Ovary (tissue), 3 donors: ENCODE measurements at regions not wholly inside any gene's neighbourhood (a gene's known extent, or its start where the extent isn't known, plus 50 kb on each side); places are given as distances from the start of the nearest gene placed in this dataset.

Experiments used
- POLR2A ChIP-seq: fragments of 450-650 bp; IDR thresholded peaks from one replicate; pipeline ENCODE4 v1.6.1; 2017; ENCODE audit warnings: antibody characterized with exemption, mild to moderate bottlenecking, moderate library complexity
- TF ChIP-seq, protein P1 (sequence below), 3 donors: fragments of 450-650 bp in 2 of 3; fragments of 200-600 bp in 1 of 3; IDR thresholded peaks; one replicate each; pipeline versions ENCODE4 v1.5.1 to v1.8.0; 2016 to 2022; ENCODE audit warnings: antibody characterized with exemption in 3 of 3, mild to moderate bottlenecking in 1 of 3
- donor health status: DM: no; HTN: no; CAD: no.

GRCh38 chr13:34048652-34049051, 230.7 kb downstream of the RFC3 start:
- TF ChIP-seq POLR2A = no peak
- TF ChIP-seq, protein P1, sequence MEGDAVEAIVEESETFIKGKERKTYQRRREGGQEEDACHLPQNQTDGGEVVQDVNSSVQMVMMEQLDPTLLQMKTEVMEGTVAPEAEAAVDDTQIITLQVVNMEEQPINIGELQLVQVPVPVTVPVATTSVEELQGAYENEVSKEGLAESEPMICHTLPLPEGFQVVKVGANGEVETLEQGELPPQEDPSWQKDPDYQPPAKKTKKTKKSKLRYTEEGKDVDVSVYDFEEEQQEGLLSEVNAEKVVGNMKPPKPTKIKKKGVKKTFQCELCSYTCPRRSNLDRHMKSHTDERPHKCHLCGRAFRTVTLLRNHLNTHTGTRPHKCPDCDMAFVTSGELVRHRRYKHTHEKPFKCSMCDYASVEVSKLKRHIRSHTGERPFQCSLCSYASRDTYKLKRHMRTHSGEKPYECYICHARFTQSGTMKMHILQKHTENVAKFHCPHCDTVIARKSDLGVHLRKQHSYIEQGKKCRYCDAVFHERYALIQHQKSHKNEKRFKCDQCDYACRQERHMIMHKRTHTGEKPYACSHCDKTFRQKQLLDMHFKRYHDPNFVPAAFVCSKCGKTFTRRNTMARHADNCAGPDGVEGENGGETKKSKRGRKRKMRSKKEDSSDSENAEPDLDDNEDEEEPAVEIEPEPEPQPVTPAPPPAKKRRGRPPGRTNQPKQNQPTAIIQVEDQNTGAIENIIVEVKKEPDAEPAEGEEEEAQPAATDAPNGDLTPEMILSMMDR (IDR thresholded peaks at IDR 0.05) = no peak
